DMS79 treated with DMSO at 0.1 percent for 48 hours (cell line): ENCODE measurements at regions not wholly inside any gene's neighbourhood (a gene's known extent, or its start where the extent isn't known, plus 50 kb on each side); places are given as distances from the start of the nearest gene placed in this dataset.

Experiments
- DNase-seq: peaks from one replicate; lab custom pipeline; 2025; lab: John Stamatoyannopoulos, UW

DNA sequence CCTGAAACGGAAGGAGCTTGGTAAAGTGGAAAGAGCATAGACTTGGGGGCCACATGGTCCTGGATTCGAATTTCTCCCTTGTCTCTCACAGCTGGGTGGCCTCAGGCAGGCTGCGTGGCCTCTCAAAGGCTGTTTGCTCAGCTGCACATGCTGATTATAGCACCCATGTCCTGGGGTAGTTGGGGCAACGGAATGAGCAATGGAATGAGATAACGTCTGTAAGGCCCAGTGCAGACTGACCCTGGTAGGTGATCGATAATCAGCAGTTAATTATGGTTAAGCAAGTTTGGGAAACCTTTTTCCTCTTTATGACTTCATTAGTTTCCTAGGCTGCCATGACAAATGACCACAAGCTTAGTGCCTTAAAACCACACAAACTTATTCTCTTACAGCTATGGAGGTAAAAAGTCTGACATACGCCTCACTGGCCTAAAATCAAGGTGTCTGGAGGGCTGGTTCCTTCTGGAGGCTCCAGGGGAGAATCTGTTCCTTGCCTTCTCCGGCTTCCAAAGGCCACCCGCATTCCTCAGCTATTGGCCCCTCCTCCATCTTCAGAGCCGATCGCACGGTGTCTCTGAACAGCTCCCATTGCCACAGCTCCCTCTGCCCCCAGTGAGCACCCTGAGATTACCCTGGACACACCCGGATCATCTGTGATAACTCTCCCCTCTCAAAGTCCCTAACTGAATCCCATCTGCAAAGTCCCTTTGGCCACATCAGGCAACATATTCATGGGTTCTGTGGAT is 294.9 kb upstream of the FOXF1 start:
- DNase-seq = no peak

DNA sequence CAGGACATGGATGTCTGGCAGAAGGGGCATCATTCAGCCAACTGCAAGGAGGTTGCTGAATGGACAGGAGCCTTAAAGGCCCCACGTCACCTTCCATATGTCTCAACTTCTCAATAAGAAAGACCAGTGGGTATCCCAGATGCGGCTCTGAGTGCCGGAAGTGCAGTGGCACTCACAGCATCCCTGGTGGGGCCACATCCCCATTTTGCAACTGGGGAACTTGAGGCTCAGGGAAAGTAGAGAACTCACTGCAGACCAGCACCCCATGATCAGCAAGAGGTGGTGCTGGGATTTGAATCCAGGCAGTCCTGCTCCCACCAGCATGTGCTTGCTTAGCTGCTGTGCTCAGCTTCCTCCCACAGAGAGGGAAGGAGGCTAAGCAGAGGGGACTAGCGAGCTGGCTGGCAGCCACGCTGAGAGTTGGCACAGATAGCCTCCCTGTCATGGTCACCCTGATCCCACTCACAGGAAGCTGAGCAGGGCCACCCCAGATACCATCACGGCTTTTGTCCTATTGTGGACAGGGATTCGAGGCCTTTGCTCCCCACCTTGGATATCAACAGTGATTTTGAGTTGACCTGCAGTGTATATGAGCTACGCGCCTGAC is 294.2 kb upstream of the FOXF1 start:
- DNase-seq = no peak

DNA sequence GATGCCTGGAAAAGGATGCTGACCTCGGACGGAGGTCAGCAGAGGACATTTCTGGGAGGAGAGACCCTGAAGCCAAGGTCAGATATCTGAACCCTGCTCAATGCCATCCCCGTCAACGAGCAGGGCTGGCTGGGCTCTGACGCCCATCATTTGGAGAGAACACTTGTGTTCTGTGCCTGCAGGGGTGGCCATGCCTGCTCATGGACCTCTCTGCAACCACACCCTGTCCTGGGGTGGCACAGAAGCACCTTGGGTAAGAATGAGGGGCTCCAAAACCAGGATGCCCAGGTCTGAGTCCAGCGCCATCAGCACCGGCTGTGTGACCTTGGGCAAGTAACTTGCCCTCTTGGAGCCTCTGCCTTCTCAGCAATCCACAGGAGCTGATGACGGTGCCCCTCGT is 293.7 kb upstream of the FOXF1 start:
- DNase-seq = no peak

DNA sequence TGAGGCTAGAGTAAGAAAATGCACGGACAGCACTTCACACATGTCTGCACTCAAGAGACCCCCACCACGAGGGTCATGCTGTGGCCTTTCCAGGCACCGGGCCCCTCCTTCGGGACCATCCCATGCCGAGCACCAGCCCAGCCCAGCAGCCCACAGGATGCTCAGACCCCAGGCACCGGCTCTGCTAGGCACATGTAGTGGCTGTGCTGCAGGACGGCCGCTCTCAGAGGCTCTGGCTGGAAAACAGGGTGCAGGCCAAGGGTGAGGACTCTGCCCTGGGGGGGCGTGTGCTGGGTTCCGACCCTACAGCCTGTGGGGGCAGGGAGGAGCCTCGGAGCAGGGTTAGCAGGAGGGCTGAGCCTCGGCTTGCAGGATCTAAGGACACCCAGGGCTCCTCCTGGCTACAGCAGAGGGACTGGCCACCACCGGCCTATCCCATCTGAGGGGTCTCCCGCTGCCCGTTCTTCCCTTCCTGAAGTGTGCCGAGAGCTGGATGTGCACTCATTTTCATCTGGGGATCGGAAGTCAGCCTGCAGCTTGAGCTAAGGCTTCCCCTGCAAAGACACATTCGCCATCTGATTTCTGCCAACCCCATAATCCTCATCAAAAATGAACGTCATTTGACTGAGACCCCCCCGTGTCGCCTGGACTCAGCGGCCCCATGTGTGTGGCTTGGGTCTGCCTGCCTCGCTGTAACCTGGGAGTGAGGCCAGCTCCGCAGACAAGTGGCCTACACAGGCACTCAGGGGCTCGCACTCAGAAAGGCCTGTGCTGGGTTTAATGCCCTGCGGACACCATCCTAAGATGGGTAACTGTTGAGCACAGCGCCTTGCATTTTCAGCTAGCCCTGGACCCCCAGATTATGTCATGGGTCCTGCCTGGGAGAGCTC is 293.1 kb upstream of the FOXF1 start:
- no peak for DNase-seq

DNA sequence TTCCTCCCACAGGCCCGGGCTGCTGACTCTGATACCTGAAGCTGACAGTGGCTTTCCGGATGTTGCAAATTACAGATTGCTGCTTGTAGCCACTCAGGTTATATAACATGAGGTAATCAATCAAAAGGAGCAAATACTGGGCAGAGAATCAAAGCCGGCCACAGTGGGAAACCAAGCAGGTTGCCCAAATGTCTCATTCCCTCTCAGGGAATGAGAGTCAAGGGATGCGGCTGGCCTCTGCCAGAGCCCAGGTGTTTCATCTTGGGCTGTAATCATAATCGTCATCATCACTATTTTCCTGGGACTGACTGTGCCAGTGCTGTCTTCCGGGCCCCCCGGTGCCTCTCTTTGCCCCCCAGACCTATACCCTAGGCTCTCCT is 292.4 kb upstream of the FOXF1 start:
- no peak for DNase-seq

DNA sequence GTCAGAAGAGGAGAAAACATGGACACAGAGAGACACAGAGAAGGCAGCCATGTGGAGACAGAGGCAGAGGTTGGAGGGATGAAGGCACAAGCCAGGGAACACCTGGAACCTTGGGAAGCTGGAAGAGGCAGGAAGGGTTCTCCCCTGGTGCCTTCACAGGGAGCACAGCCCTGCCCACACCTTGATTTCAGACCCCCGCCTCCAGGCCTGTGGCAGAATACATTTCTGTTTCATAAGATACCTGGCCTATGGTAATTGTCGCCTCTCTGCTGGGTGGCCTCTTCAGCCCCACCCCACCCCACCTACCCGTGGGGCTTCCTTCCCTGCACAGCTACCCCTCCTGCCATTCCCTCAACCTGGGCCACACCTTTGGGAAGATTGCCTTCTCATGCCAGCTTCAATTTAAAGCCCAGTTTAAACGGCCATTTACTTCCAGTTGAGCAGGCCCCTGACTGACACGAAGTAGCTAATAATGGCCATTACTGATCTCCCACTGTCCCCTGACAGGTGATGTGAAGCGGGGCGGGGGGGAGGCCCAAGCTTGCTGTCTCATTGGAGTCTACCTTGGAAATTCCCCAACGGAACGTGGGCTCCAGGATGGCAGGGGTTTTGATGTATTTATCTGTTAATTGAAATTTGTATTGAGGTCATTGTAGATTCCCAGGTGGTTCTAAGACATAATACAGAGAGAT is 291.7 kb upstream of the FOXF1 start:
- no peak for DNase-seq

DNA sequence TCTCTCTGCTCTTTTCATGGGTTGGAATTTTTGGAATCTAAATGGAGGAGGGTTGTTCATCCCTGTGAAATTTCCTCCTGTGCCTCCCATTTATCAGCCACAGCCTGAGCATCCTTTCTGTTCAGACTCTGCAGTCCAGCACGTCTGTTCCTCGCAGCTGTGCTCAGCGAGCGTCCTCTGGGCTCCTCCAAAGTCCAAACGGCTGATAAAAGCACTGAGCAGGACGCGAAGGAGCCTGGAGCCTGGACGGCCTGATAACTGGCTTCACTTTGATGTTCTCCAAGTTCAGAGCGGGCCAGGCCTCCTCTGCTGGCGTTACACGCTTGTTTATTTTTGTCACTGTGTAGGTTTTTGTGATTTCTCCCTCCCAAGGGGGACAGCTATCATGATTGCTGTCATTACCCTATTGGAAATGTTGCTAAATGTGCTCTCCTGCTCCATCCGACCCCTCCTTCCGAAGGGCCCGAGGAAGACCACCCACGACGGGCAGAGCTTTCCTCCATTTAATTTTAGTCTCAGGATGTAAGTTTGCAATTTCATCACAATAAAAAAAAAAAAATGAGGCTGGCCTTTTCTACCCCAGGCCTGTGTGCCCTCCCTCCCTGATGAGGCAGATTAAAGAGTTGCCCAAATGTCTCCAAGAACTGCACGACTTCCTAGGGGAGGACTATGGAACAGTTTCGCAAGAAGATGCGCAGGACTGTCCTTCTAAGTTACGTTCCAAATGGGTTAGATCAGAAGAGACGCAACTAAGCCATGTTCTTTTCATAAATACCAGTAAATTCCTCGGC is 290.5 kb upstream of the FOXF1 start:
- no peak for DNase-seq

DNA sequence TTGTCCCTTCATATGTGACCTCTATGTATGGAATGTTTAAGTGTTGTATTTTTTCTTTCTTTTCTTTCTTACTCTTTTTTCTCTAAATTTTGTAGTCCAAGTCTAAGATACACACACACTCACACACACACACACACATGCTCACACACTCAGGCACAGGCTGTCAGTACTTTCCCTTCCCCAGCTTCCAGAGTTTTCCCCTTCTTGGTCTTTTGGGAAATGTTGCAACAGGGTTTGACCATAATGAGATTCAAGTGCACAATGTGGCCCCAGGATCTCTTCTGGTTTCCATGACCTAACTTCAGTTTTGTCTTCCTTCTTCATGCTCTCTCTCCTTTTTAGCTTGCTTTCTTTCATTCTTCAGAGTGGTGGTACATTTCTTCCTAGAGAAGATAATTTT is 289.8 kb upstream of the FOXF1 start:
- no peak for DNase-seq

DNA sequence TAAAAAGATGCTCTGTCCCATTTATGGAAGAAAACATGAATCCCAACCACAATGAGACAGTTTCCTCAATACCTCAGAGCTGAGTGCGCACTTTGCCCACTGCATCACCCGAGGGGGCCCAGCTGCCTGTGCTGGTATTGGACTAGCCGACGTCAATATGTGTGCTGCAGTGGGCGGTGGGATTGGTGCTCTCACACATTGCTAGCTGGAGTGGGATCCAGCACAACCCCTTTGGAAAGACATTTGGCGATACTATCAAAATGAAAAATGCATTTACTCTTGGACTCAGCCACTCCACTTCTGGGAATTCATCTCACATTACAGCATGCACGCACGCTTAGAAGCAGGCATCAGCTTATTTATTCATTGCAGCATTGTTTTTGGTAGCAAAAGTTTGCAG is 289.2 kb upstream of the FOXF1 start:
- DNase-seq = no peak

DNA sequence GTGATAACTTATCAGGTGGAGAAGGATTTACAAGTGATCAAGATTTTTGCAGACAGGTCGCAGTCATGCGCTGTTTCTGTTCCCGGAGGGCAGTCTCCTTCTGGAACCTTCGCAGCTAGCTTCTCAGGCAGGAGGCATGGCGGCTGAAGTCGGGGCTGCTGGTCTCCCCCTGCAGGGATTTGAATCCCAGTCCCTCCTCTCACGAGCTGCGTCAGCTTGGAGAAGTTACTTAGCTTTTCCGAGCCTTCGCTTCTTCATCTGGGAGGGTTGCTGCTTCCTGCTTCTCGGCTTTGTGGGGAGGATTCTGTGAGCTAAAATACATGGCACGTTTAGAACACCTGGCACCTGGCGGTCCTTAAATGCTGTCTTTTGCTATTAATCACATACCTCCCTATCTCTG is 287.8 kb upstream of the FOXF1 start:
- no peak for DNase-seq

DNA sequence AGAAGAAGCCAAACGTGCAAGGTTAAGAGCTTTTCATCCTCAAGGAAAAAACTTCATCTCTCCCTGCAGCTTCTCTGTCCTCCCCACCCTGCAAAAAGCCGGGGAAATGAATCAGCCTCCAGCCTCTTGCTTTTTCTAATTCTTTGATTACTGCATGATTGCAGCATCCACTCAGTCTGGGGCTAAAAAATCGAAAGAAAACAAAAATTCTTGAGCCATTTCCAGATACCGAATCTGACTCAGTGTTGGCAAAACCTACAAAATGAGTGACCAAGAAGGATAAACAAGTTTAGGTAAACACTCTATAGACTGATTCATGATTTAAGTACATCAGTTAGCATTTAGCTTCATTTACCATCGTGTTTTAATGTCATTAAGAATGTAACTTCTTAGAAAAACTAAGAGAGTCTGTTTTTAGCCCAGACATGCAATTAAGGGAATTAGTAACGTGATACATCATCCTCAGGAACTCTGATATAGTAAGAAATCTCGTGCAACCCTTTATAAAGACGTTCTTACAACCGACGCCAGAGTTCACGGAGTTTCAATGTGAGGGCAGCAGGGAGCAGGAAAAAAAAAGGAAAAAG is 287.3 kb upstream of the FOXF1 start:
- no peak for DNase-seq

DNA sequence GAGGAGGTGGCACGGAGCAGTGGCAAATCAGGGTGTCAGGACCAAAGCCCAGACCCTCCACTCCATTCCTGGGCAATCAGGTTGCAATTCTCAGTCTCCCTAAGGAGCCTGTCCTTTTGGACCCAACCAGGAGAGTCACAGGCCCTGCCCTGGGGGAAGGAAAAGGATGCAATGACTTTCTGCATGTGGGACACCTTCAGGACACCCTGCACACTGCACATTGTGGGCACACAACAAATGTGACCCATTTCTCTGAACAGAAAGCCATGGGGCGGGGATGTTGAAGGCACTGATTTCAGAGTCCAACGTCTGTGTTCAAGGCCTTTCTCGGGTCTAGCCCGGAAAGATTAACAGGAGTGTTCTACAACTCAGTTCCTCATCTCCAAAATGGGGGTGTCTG is 286.2 kb upstream of the FOXF1 start:
- no peak for DNase-seq

DNA sequence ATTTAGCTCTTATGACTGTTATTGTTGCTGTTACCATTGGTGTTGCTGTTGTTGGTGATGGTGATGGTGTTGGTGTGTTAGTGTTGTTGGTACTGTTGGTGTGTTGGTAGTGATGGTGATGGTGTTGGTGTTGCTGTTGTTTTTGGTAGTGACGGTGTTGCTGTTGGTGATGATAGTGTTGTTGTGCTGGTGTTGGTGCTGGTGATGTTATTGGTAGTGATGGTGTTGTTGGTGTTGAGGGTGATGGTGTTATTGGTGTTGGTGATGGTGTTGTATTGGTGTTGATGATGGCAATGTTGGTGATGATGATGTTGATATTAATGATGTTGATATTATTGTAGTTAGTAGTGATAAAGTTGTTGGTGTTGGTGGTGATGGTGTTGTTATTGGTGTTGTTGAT is 285.7 kb upstream of the FOXF1 start:
- DNase-seq = no peak

DNA sequence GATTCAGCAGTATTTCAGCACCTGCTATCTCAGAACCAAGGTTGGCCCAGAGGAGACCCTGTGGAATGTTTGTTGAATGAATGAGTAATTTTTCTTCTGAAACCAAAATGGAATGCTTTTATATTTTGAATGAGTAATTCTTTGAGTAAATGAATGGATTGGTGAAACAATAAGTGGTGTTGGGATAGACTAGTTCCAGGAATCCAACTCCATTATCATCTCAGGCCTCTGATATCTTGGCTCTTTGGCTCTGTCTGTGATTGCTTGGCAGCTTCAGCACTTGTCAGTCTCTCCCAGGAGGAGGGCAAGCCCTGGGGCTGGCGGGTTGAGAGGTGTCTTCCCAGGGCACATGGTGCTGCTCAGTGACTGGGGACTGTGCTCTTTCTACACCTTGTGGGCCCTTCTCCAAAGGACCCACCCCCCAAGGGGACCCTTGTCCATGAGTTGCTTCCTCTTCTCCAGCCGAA is 284.4 kb upstream of the FOXF1 start:
- DNase-seq = no peak

DNA sequence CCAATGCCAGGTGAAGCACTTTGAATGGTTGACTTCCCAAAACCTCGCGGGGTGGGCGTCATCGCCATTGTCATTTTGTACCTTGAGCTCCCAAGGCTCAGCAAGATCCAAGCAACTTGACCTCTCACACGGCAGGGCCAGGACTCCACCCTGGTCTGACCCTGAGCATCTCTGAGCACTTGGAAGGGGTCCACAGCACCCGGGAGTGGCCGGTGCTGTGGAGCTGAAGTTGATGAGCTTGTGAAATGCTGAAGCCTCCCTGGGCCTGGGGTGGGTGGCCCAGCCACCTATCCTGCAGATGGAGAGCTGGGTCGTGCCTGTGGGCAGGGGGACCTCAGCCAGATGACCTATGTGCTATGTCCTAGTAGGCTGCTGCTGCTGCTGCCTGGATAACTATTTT is 283.3 kb upstream of the FOXF1 start:
- DNase-seq = no peak

DNA sequence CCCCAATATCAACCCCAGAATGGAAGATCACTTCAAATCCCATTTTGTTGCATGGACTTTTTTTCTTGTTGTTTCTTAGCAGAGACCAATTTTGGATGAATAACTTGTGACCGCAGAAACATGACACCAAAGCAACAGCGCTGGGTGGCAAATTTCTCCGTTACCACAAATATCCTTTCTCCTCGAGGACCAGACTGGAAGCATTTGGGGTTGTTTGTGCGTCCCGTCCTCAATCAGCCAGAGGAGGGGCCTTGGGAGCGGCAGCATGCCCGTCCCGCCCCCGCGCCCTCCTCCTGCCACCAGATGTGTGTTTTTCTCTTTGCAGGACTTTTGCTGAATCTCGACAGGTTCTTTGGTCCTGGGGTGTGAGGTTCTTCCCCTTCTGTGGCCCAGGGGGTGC is 282.5 kb upstream of the FOXF1 start:
- DNase-seq = no peak

DNA sequence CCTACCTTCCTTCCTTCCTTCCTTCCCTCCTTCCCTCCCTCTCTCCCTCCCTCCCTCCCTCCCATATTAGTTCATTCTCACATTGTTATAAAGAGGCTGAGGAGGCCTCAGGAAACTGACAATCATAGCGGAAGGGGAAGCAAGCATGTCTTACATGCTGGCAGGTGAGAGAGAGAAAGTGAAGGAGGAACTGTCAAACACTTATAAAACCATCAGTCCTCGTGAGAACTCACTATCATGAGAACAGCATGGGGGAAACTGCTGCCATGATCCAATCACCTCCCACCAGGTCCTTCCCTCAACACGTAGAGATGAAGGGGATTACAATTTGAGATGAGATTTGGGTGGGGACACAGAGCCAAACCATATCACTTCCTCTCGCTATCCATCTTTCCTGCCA is 281.6 kb upstream of the FOXF1 start:
- DNase-seq = no peak

DNA sequence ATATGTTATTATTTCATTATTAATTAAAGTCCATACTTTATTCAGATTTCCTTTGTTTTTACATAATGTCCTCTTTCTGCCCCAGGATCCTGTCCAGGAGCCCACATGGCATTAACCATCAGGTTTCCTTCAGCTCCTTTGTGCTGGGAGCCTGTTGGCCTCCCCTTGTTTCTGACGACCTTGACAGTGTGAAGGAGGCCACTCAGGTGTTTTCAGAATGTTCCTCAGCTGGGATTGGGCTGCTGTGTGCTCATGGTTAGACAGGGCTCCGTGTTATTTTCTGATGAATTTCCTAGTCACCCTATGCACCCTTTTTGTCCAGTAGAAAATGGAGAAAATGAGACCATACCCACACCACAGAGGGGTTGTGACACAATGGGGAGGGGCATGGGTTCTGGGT is 281.0 kb upstream of the FOXF1 start:
- DNase-seq = no peak

DNA sequence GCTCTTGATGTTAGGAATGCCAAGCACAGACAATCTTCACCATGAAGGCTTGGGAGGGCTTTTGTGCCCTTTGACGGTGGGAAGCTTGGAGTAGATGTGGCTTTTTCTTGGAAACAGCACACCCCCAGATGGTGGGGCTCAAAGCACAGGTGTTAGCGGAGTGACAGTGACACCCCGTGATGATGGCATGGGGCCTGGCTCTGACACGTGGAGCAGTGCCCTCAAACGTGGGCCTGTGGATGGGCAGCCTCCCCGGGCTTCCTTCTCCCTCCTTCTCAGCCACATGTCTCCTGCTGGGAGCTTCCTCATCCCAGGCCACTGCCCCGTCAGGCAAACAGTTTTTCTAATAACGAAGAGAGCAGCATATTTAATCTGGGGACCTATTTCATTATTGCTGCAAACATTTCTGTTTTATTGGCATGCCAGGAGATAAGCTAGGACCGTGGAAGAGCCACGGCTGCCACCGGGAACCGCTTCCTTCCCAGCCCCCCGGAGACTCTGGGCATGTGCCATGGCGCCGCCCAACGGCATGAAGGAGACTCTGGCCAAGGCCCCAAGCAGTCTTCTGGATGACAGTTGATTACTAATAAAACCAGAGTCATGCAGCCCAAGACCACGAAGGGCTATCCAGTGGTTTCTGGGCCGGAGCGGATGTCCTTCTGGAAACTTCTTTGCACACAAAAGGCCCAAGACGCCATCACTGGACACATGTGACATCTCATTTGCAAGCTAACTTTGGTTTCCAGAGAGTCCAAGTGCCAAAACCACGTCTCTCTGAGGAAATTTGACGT is 280.3 kb upstream of the FOXF1 start:
- no peak for DNase-seq

DNA sequence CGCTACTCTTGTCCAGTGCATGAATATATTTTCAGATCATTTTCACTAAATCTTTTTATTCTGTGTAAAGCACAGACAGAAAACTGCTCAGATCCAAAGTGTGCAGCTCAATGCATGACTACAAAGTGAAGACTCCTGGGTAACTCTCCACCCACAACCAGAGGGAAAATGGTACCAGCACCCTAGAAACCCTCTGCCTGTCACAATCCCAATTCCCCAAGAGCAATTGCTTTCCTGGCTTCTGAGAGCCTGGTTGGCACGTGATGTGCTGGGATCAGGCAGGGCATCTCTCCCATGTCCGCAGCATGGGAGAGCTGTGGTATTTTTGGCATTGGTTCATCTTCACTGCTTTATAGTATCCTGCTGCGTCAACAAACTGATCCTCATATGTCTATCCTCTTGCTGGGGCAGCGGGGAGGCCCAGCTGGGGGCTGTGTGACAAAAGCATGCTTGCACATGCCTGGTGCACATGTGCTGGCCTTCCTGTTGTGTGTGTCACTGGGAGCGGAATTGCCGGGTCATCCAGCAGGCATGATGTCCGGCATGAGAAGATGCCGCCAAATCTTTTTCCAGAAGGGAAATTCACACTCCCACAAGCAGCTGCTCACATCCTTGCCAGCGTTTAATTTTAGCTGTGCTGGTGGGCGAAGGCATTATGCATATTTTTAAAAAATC is 278.9 kb upstream of the FOXF1 start:
- DNase-seq = no peak
